HS-5 (cell line): ENCODE measurements at regions not wholly inside any gene's neighbourhood (a gene's known extent, or its start where the extent isn't known, plus 50 kb on each side); places are given as distances from the start of the nearest gene placed in this dataset.
"Not testable (repeated sequence)": the region's sequence is repeated elsewhere in the genome, so short reads cannot be mapped to it uniquely, and the experiment has no call there.

Experiments used
- DNase-seq: peaks from one replicate; pipeline ENCODE4 v3.0.0-alpha.2; 2012; ENCODE audit warnings: low read depth

- DNase-seq: not testable (repeated sequence)
Observed at GRCh38 chr13:50753221-50753620, 90.3 kb downstream of the DLEU7 start.

- DNase-seq: not testable (repeated sequence)
Observed at GRCh38 chr13:50755862-50756685, 87.4 kb downstream of the DLEU7 start.

GRCh38 chr13:50757008-50757407 is 86.5 kb downstream of the DLEU7 start:
- DNase-seq: no peak

GRCh38 chr13:50758796-50759195 is 84.7 kb downstream of the DLEU7 start:
- no peak for DNase-seq

GRCh38 chr13:50760751-50761150 is 82.7 kb downstream of the DLEU7 start:
- no peak for DNase-seq

GRCh38 chr13:50761406-50761805 is 82.1 kb downstream of the DLEU7 start:
- no peak for DNase-seq

GRCh38 chr13:50762969-50763567 is 80.4 kb downstream of the DLEU7 start:
- DNase-seq: no peak

GRCh38 chr13:50766013-50766412 is 77.5 kb downstream of the DLEU7 start:
- no peak for DNase-seq

GRCh38 chr13:50766695-50767094 is 76.8 kb downstream of the DLEU7 start:
- no peak for DNase-seq

GRCh38 chr13:50772881-50773280 is 70.6 kb downstream of the DLEU7 start:
- not testable (repeated sequence) for DNase-seq
